Nephron progenitor cell (in vitro differentiated cells): ENCODE measurements at regions not wholly inside any gene's neighbourhood (a gene's known extent, or its start where the extent isn't known, plus 50 kb on each side); places are given as distances from the start of the nearest gene placed in this dataset.
A peak's percentile ranks its signal among the peaks of the same experiment; 100 is the strongest.

ENCODE experiments used
- DNase-seq: peaks from one replicate; pipeline ENCODE4 v3.0.0; 2021
- H3K27ac Mint-ChIP-seq: 2 replicates; pipeline ENCODE4 v1.8.0; 2021; ENCODE audit warnings: mild to moderate bottlenecking, moderate library complexity, mixed read lengths
- H3K27me3 Mint-ChIP-seq: 2 replicates; pipeline ENCODE4 v1.8.0; 2021; ENCODE audit warnings: mild to moderate bottlenecking, low read depth, mixed read lengths; ENCODE audit not compliant: poor library complexity
- H3K36me3 Mint-ChIP-seq: 2 replicates; pipeline ENCODE4 v1.8.0; 2021; ENCODE audit warnings: low read depth, mixed read lengths
- H3K4me1 Mint-ChIP-seq: 2 replicates; pipeline ENCODE4 v1.8.0; 2021; ENCODE audit warnings: mixed read lengths
- H3K4me3 Mint-ChIP-seq: 2 replicates; pipeline ENCODE4 v1.8.0; 2021; ENCODE audit warnings: mild to moderate bottlenecking, moderate library complexity, mixed read lengths
- H3K9me3 Mint-ChIP-seq: 2 replicates; pipeline ENCODE4 v1.8.0; 2021; ENCODE audit warnings: mild to moderate bottlenecking, moderate library complexity, mixed read lengths
- CTCF ChIP-seq: fragments of 200-600 bp; sonication (generic); IDR thresholded peaks from 2 replicates; pipeline ENCODE4 v1.5.0; 2021; ENCODE audit warnings: antibody characterized with exemption

- peaks cover 53% of the 10 kb centered on the region for H3K4me1 Mint-ChIP-seq
- H3K27ac Mint-ChIP-seq, result peak overlapping the region; percentile 75
- no peaks in the 10 kb centered on the region for H3K27me3 Mint-ChIP-seq
- peak overlapping the region; percentile 6 for H3K4me3 Mint-ChIP-seq
- no peak for DNase-seq
- no peak for TF ChIP-seq CTCF
- H3K36me3 Mint-ChIP-seq, result peaks cover 6% of the 10 kb centered on the region
- no peaks in the 10 kb centered on the region for H3K9me3 Mint-ChIP-seq
Measured at GRCh38 chr5:125151150-125151900, 404.9 kb upstream of the ZNF608 start.

- H3K4me3 Mint-ChIP-seq, result peak overlapping the region; percentile 6
- no peaks in the 10 kb centered on the region for H3K9me3 Mint-ChIP-seq
- TF ChIP-seq CTCF, result no peak
- peak overlapping the region; percentile 75 for H3K27ac Mint-ChIP-seq
- no peaks in the 10 kb centered on the region for H3K27me3 Mint-ChIP-seq
- peaks cover 6% of the 10 kb centered on the region for H3K36me3 Mint-ChIP-seq
- DNase-seq, result no peak
- peaks cover 53% of the 10 kb centered on the region for H3K4me1 Mint-ChIP-seq
Measured at GRCh38 chr5:125152044-125152443, 405.6 kb upstream of the ZNF608 start.

- no peaks in the 10 kb centered on the region for H3K9me3 Mint-ChIP-seq
- peaks cover 6% of the 10 kb centered on the region for H3K36me3 Mint-ChIP-seq
- no peak overlapping the region for H3K27ac Mint-ChIP-seq
- peaks cover 53% of the 10 kb centered on the region for H3K4me1 Mint-ChIP-seq
- H3K27me3 Mint-ChIP-seq, result no peaks in the 10 kb centered on the region
- H3K4me3 Mint-ChIP-seq, result no peak overlapping the region
- no peak for DNase-seq
- no peak for TF ChIP-seq CTCF
Measured at GRCh38 chr5:125152461-125153189, 406.2 kb upstream of the ZNF608 start.

- Mint-ChIP-seq H3K4me3 (no peak overlapping the region), H3K27ac (peak overlapping the region; percentile 66), H3K4me1 (peaks cover 53% of the 10 kb centered on the region), H3K27me3 (no peaks in the 10 kb centered on the region), H3K9me3 (no peaks in the 10 kb centered on the region), H3K36me3 (peaks cover 6% of the 10 kb centered on the region)
- no peak for TF ChIP-seq CTCF
- no peak for DNase-seq
Measured at GRCh38 chr5:125153231-125153630, 406.8 kb upstream of the ZNF608 start.

- peaks cover 44% of the 10 kb centered on the region for H3K4me1 Mint-ChIP-seq
Measured at GRCh38 chr5:125154301-125155110, 408.1 kb upstream of the ZNF608 start.

More at GRCh38 chr5:125154301-125155110, 408.1 kb upstream of the ZNF608 start:
- DNase-seq, result no peak
- Mint-ChIP-seq H3K4me3 (no peak overlapping the region), H3K27me3 (no peaks in the 10 kb centered on the region), H3K27ac (no peak overlapping the region), H3K9me3 (no peaks in the 10 kb centered on the region), H3K36me3 (peaks cover 6% of the 10 kb centered on the region)
- no peak for TF ChIP-seq CTCF
